HEK293 (cell line): ENCODE measurements at regions not wholly inside any gene's neighbourhood (a gene's known extent, or its start where the extent isn't known, plus 50 kb on each side); places are given as distances from the start of the nearest gene placed in this dataset.
"Not testable (repeated sequence)": the region's sequence is repeated elsewhere in the genome, so short reads cannot be mapped to it uniquely, and the experiment has no call there.

Experiments
- CTCF ChIA-PET: fragments of 350-600 bp; formaldehyde crosslinking; extraction: SDS; loops from one replicate; lab custom pipeline; 2021; ENCODE audit warnings: antibody characterized with exemption; lab: Yijun Ruan, JAX
- POLR2A ChIA-PET: fragments of 300-600 bp; formaldehyde crosslinking; extraction: SDS; loops from one replicate; lab custom pipeline; 2020; ENCODE audit warnings: antibody characterized with exemption, inconsistent platforms; lab: Yijun Ruan, JAX
- H3K27ac ChIP-seq: fragments of 200-500 bp; sonication (Bioruptor generic); 2 replicates; pipeline ENCODE4 v1.5.1; 2014; ENCODE audit warnings: low read depth, low read length, control low read depth, inconsistent platforms; ENCODE audit errors: extremely low read depth
- H3K36me3 ChIP-seq, 2 experiments: fragments of 200-500 bp in 1 of 2; sonication (Bioruptor generic) in 1 of 2; 1 replicate in 1 of 2; 2 replicates in 1 of 2; pipeline ENCODE4 v1.5.1; 2014 to 2017; ENCODE audit warnings: inconsistent platforms in 2 of 2, low read length in 2 of 2; ENCODE audit not compliant: control insufficient read depth in 2 of 2, insufficient read depth in 1 of 2
- H3K4me1 ChIP-seq: fragments of 200-500 bp; sonication (Bioruptor generic); 2 replicates; pipeline ENCODE4 v1.5.1; 2014; ENCODE audit warnings: mild to moderate bottlenecking, low read length, inconsistent platforms; ENCODE audit not compliant: control insufficient read depth, insufficient read depth
- H3K4me3 ChIP-seq: 2 replicates; pipeline ENCODE4 v1.5.1; 2011; ENCODE audit warnings: low read depth, mild to moderate bottlenecking, control low read depth, low read length, moderate library complexity
- H3K9me3 ChIP-seq: fragments of 200-500 bp; sonication (Bioruptor generic); 2 replicates; pipeline ENCODE4 v1.5.1; 2014; ENCODE audit warnings: low read depth, low read length, inconsistent platforms; ENCODE audit not compliant: control insufficient read depth, insufficient read depth
- EGR2 ChIP-seq: fragments of 450-650 bp; formaldehyde crosslinking; IDR thresholded peaks from 2 replicates; pipeline ENCODE4 v1.5.1; 2016; ENCODE audit warnings: low read depth, missing biosample characterization, missing genetic modification characterization
- GLIS1 ChIP-seq: fragments of 450-650 bp; formaldehyde crosslinking; IDR thresholded peaks from 2 replicates; pipeline ENCODE4 v1.5.1; 2016; ENCODE audit warnings: missing biosample characterization, missing genetic modification characterization
- HOXD13 ChIP-seq: sonication (generic); formaldehyde crosslinking; IDR thresholded peaks from 2 replicates; pipeline ENCODE4 v1.8.0; 2022; ENCODE audit warnings: missing genetic modification reagents, borderline replicate concordance
- KLF16 ChIP-seq: fragments of 450-650 bp; formaldehyde crosslinking; IDR thresholded peaks from 2 replicates; pipeline ENCODE4 v1.5.1; 2017; ENCODE audit warnings: missing biosample characterization, missing genetic modification characterization
- MYNN ChIP-seq: fragments of 450-650 bp; formaldehyde crosslinking; IDR thresholded peaks from 2 replicates; pipeline ENCODE4 v1.5.1; 2016; ENCODE audit warnings: missing biosample characterization, missing genetic modification characterization, borderline replicate concordance
- TCF7L2 ChIP-seq: IDR thresholded peaks from 2 replicates; pipeline ENCODE4 v1.6.1; 2011; ENCODE audit warnings: low read depth, mild to moderate bottlenecking, inconsistent platforms, low read length, moderate library complexity, borderline replicate concordance
- YY2 ChIP-seq: fragments of 450-650 bp; formaldehyde crosslinking; IDR thresholded peaks from 2 replicates; pipeline ENCODE4 v1.5.1; 2016; ENCODE audit warnings: missing biosample characterization, missing genetic modification characterization
- ZFHX2 ChIP-seq: fragments of 450-650 bp; formaldehyde crosslinking; conservative IDR thresholded peaks from 2 replicates; pipeline ENCODE4 v1.5.1; 2016; ENCODE audit warnings: missing biosample characterization, missing genetic modification characterization
- ZNF174 ChIP-seq: fragments of 450-650 bp; formaldehyde crosslinking; IDR thresholded peaks from 2 replicates; pipeline ENCODE4 v1.5.0; 2017; ENCODE audit warnings: missing biosample characterization, mild to moderate bottlenecking, missing genetic modification characterization
- ZNF274 ChIP-seq, 2 experiments: fragments of 200-500 bp in 1 of 2; fragments of 450-650 bp in 1 of 2; sonication (Bioruptor generic) in 1 of 2; formaldehyde crosslinking in 1 of 2; IDR thresholded peaks; 2 replicates each; pipeline versions ENCODE4 v1.5.1 to v1.6.1; 2014 to 2016; ENCODE audit warnings: borderline replicate concordance in 1 of 2, inconsistent platforms in 1 of 2, low read length in 1 of 2, missing biosample characterization in 1 of 2, missing genetic modification characterization in 1 of 2
- ZNF426 ChIP-seq: fragments of 450-650 bp; formaldehyde crosslinking; IDR thresholded peaks from 2 replicates; pipeline ENCODE4 v1.5.1; 2017; ENCODE audit warnings: missing biosample characterization, missing genetic modification characterization, mild to moderate bottlenecking, inconsistent platforms, moderate library complexity
- ZNF473 ChIP-seq: fragments of 450-650 bp; formaldehyde crosslinking; IDR thresholded peaks from 2 replicates; pipeline ENCODE4 v1.5.1; 2017; ENCODE audit warnings: missing biosample characterization, missing genetic modification characterization
- ZNF530 ChIP-seq: fragments of 450-650 bp; formaldehyde crosslinking; IDR thresholded peaks from 2 replicates; pipeline ENCODE4 v1.5.1; 2016; ENCODE audit warnings: low read depth, missing biosample characterization, missing genetic modification characterization
- ZNF558 ChIP-seq: fragments of 450-650 bp; formaldehyde crosslinking; IDR thresholded peaks from 2 replicates; pipeline ENCODE4 v1.5.1; 2016; ENCODE audit warnings: missing biosample characterization, missing genetic modification characterization
- ZNF623 ChIP-seq: fragments of 450-650 bp; formaldehyde crosslinking; IDR thresholded peaks from 2 replicates; pipeline ENCODE4 v1.5.1; 2016; ENCODE audit warnings: missing biosample characterization, missing genetic modification characterization
- ZNF624 ChIP-seq: fragments of 450-650 bp; formaldehyde crosslinking; IDR thresholded peaks from 2 replicates; pipeline ENCODE4 v1.5.1; 2017; ENCODE audit warnings: missing biosample characterization, missing genetic modification characterization
- ZNF677 ChIP-seq: fragments of 450-650 bp; IDR thresholded peaks from 2 replicates; pipeline ENCODE4 v1.5.0; 2018; ENCODE audit warnings: missing biosample characterization, mild to moderate bottlenecking, missing genetic modification characterization, moderate library complexity
- ZNF785 ChIP-seq: fragments of 450-650 bp; formaldehyde crosslinking; IDR thresholded peaks from 2 replicates; pipeline ENCODE4 v1.5.1; 2016; ENCODE audit warnings: missing biosample characterization, missing genetic modification characterization
- ZNF837 ChIP-seq: fragments of 450-650 bp; formaldehyde crosslinking; IDR thresholded peaks from 2 replicates; pipeline ENCODE4 v1.5.1; 2016; ENCODE audit warnings: missing biosample characterization, missing genetic modification characterization
- ZSCAN23 ChIP-seq: fragments of 450-650 bp; formaldehyde crosslinking; IDR thresholded peaks from 2 replicates; pipeline ENCODE4 v1.5.1; 2016; ENCODE audit warnings: missing biosample characterization, missing genetic modification characterization
- TF ChIP-seq, protein P1 (sequence below): fragments of 450-650 bp; formaldehyde crosslinking; IDR thresholded peaks from 2 replicates; pipeline ENCODE4 v1.5.1; 2016; ENCODE audit warnings: missing biosample characterization, missing genetic modification characterization
- TF ChIP-seq, protein P2 (sequence below): fragments of 450-650 bp; formaldehyde crosslinking; IDR thresholded peaks from 2 replicates; pipeline ENCODE4 v1.5.1; 2016; ENCODE audit warnings: missing biosample characterization, missing genetic modification characterization
- TF ChIP-seq, protein P3 (sequence below): fragments of 450-650 bp; formaldehyde crosslinking; IDR thresholded peaks from 2 replicates; pipeline ENCODE4 v1.5.1; 2016; ENCODE audit warnings: missing biosample characterization, missing genetic modification characterization
- TF ChIP-seq, protein P4 (sequence below): fragments of 450-650 bp; formaldehyde crosslinking; IDR thresholded peaks from 2 replicates; pipeline ENCODE4 v1.5.1; 2016; ENCODE audit warnings: missing biosample characterization, missing genetic modification characterization
- TF ChIP-seq, protein P5 (sequence below): fragments of 450-650 bp; formaldehyde crosslinking; IDR thresholded peaks from 2 replicates; pipeline ENCODE4 v1.5.1; 2017; ENCODE audit warnings: missing biosample characterization, missing genetic modification characterization

DNA sequence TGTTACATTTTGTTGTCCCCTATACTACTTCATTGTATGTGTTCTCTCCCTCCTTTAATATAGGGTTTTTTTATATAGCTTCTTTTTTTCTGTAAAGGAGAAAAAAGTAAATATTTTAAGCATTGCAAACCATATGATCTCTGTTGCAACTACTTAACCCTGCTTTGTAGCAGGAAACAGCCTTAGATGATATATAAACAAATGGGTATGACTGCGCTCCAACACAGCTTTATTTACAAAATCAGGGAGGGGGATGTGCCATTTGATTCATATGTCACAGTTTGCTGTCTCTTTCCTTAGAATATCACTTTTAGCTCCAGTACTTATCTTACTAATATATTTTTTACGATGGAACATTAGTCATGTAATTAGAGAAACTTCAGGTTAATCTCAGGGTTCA is 155.2 kb upstream of the GNAI1 start:
- ChIA-PET POLR2A (no interaction called here), CTCF (interaction anchor here (0.5 to 0.6 kb wide), 2 partner anchors 55 to 69 kb away, joined by 5 to 6 read pairs; no protein-coding TSS in a partner anchor)
- TF ChIP-seq ZSCAN23 (tag by site-specific recombination) (no peak), ZNF174 (tag by site-specific recombination) (no peak), ZNF530 (tag by site-specific recombination) (no peak), ZNF785 (no peak), MYNN (no peak), HOXD13 (CRISPR knock-in tag) (no peak), ZNF473 (tag by site-specific recombination) (no peak), TCF7L2 (no peak), ZNF837 (no peak), ZNF274 (IDR thresholded peaks at IDR 0.05; ENCODE audit: low read length) (no peak), ZNF274 (tag by site-specific recombination; IDR thresholded peaks at IDR 0.05; ENCODE audit: borderline replicate concordance) (no peak)
- TF ChIP-seq, protein P1, sequence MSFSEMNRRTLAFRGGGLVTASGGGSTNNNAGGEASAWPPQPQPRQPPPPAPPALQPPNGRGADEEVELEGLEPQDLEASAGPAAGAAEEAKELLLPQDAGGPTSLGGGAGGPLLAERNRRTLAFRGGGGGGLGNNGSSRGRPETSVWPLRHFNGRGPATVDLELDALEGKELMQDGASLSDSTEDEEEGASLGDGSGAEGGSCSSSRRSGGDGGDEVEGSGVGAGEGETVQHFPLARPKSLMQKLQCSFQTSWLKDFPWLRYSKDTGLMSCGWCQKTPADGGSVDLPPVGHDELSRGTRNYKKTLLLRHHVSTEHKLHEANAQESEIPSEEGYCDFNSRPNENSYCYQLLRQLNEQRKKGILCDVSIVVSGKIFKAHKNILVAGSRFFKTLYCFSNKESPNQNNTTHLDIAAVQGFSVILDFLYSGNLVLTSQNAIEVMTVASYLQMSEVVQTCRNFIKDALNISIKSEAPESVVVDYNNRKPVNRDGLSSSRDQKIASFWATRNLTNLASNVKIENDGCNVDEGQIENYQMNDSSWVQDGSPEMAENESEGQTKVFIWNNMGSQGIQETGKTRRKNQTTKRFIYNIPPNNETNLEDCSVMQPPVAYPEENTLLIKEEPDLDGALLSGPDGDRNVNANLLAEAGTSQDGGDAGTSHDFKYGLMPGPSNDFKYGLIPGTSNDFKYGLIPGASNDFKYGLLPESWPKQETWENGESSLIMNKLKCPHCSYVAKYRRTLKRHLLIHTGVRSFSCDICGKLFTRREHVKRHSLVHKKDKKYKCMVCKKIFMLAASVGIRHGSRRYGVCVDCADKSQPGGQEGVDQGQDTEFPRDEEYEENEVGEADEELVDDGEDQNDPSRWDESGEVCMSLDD (tag by site-specific recombination) = no peak
- TF ChIP-seq, protein P2, sequence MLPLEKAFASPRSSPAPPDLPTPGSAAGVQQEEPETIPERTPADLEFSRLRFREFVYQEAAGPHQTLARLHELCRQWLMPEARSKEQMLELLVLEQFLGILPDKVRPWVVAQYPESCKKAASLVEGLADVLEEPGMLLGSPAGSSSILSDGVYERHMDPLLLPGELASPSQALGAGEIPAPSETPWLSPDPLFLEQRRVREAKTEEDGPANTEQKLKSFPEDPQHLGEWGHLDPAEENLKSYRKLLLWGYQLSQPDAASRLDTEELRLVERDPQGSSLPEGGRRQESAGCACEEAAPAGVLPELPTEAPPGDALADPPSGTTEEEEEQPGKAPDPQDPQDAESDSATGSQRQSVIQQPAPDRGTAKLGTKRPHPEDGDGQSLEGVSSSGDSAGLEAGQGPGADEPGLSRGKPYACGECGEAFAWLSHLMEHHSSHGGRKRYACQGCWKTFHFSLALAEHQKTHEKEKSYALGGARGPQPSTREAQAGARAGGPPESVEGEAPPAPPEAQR (tag by site-specific recombination) = no peak
- TF ChIP-seq, protein P3, sequence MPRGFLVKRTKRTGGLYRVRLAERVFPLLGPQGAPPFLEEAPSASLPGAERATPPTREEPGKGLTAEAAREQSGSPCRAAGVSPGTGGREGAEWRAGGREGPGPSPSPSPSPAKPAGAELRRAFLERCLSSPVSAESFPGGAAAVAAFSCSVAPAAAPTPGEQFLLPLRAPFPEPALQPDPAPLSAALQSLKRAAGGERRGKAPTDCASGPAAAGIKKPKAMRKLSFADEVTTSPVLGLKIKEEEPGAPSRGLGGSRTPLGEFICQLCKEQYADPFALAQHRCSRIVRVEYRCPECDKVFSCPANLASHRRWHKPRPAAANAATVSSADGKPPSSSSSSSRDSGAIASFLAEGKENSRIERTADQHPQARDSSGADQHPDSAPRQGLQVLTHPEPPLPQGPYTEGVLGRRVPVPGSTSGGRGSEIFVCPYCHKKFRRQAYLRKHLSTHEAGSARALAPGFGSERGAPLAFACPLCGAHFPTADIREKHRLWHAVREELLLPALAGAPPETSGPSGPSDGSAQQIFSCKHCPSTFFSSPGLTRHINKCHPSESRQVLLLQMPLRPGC (tag by site-specific recombination) = no peak
- no peaks in the 10 kb centered on the region for H3K9me3 ChIP-seq
- H3K36me3 ChIP-seq = no peaks in the 10 kb centered on the region
- H3K27ac ChIP-seq = no peak overlapping the region
- H3K4me3 ChIP-seq = no peak overlapping the region
- H3K4me1 ChIP-seq = no peaks in the 10 kb centered on the region

DNA sequence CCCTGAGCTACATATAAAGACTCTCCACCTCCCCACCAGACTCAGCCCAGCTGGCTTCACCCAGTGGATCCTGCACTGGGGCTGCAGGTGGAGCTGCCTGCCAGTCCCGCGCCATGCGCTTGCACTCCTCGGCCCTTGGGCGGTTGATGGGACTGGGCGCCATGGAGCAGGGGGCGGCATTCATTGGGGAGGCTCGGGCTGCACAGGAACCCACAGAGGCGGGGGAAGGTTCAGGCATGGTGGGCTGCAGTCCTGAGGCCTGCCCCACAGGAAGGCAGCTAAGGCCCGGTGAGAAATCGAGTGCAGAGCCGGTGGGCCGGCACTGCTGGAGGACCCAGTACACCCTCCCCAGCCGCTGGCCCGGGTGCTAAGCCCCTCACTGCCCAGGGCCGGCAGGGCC is 157.2 kb upstream of the GNAI1 start:
- H3K27ac ChIP-seq = no peak overlapping the region
- CTCF ChIA-PET = no interaction called here
- TF ChIP-seq KLF16 (tag by site-specific recombination) (no peak), ZNF558 (no peak), GLIS1 (tag by site-specific recombination) (no peak), ZSCAN23 (tag by site-specific recombination) (no peak), ZNF623 (no peak), YY2 (tag by site-specific recombination) (no peak), ZNF624 (tag by site-specific recombination) (no peak), ZNF426 (tag by site-specific recombination) (no peak), ZFHX2 (no peak), EGR2 (tag by site-specific recombination) (no peak), ZNF677 (no peak)
- TF ChIP-seq, protein P4, sequence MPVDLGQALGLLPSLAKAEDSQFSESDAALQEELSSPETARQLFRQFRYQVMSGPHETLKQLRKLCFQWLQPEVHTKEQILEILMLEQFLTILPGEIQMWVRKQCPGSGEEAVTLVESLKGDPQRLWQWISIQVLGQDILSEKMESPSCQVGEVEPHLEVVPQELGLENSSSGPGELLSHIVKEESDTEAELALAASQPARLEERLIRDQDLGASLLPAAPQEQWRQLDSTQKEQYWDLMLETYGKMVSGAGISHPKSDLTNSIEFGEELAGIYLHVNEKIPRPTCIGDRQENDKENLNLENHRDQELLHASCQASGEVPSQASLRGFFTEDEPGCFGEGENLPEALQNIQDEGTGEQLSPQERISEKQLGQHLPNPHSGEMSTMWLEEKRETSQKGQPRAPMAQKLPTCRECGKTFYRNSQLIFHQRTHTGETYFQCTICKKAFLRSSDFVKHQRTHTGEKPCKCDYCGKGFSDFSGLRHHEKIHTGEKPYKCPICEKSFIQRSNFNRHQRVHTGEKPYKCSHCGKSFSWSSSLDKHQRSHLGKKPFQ (tag by site-specific recombination) = no peak
- TF ChIP-seq, protein P5, sequence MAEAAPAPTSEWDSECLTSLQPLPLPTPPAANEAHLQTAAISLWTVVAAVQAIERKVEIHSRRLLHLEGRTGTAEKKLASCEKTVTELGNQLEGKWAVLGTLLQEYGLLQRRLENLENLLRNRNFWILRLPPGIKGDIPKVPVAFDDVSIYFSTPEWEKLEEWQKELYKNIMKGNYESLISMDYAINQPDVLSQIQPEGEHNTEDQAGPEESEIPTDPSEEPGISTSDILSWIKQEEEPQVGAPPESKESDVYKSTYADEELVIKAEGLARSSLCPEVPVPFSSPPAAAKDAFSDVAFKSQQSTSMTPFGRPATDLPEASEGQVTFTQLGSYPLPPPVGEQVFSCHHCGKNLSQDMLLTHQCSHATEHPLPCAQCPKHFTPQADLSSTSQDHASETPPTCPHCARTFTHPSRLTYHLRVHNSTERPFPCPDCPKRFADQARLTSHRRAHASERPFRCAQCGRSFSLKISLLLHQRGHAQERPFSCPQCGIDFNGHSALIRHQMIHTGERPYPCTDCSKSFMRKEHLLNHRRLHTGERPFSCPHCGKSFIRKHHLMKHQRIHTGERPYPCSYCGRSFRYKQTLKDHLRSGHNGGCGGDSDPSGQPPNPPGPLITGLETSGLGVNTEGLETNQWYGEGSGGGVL = no peak
- TF ChIP-seq, all 188 proteins: peak for 0
- Histone ChIP-seq H3K4me1 (no peaks in the 10 kb centered on the region), H3K36me3 (no peaks in the 10 kb centered on the region), H3K4me3 (no peak overlapping the region), H3K9me3 (no peaks in the 10 kb centered on the region)
- POLR2A ChIA-PET = no interaction called here

DNA sequence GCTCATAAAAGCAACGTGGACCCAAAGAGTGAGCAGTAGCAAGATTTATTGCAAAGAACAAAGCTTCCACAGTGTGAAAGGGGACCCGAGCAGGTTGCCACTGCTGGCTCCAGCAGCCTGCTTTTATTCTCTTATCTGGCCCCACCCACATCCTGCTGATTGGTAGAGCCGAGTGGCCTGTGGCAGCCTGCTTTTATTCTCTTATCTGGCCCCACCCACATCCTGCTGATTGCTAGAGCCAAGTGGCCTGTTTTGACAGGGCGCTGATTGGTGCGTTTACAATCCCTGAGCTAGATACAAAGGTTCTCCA is 158.0 kb upstream of the GNAI1 start:
- CTCF ChIA-PET, H3K36me3 ChIP-seq, H3K4me1 ChIP-seq, H3K27ac ChIP-seq, H3K9me3 ChIP-seq, H3K4me3 ChIP-seq, POLR2A ChIA-PET: not testable (repeated sequence)
